Inflammatory macrophage (primary cell): ENCODE measurements at regions not wholly inside any gene's neighbourhood (a gene's known extent, or its start where the extent isn't known, plus 50 kb on each side); places are given as distances from the start of the nearest gene placed in this dataset.

Experiments used
- DNase-seq, 2 donors: peaks; one replicate each; pipeline ENCODE4 v3.0.0-alpha.2; 2020 to 2022

- no peak for DNase-seq
Measured at GRCh38 chr5:142474431-142475094, 149.7 kb upstream of the SPRY4 start.

GRCh38 chr5:142473038-142473437, 148.2 kb upstream of the SPRY4 start:
- DNase-seq = no peak

- no peak for DNase-seq
Measured at GRCh38 chr5:142472306-142472951, 147.6 kb upstream of the SPRY4 start.

GRCh38 chr5:142466195-142466971, 141.6 kb upstream of the SPRY4 start:
- peak in 1 of 2 donors; percentile 34 for DNase-seq

GRCh38 chr5:142465476-142465875, 140.7 kb upstream of the SPRY4 start:
- no peak for DNase-seq

- DNase-seq = no peak
Measured at GRCh38 chr5:142463904-142464303, 139.1 kb upstream of the SPRY4 start.

GRCh38 chr5:142461028-142461590, 136.3 kb upstream of the SPRY4 start:
- DNase-seq = no peak

- no peak for DNase-seq
Measured at GRCh38 chr5:142459209-142459608, 134.4 kb upstream of the SPRY4 start.

GRCh38 chr5:142455856-142456255, 131.0 kb upstream of the SPRY4 start:
- DNase-seq = peak; percentile 50 to 61

GRCh38 chr5:142453932-142454331, 129.1 kb upstream of the SPRY4 start:
- DNase-seq = no peak

- DNase-seq = no peak
Measured at GRCh38 chr5:142450419-142450818, 125.6 kb upstream of the SPRY4 start.

- DNase-seq = no peak
Measured at GRCh38 chr5:142447887-142448286, 123.1 kb upstream of the SPRY4 start.

GRCh38 chr5:142446960-142447279, 122.1 kb upstream of the SPRY4 start:
- DNase-seq = no peak

- peak; percentile 18 to 34 for DNase-seq
Measured at GRCh38 chr5:142446131-142446959, 121.5 kb upstream of the SPRY4 start.

GRCh38 chr5:142445266-142445665, 120.4 kb upstream of the SPRY4 start:
- no peak for DNase-seq

- no peak for DNase-seq
Measured at GRCh38 chr5:142441616-142442015, 116.8 kb upstream of the SPRY4 start.

GRCh38 chr5:142439207-142439860, 114.5 kb upstream of the SPRY4 start:
- no peak for DNase-seq

- DNase-seq = no peak
Measured at GRCh38 chr5:142438573-142438972, 113.8 kb upstream of the SPRY4 start.

- no peak for DNase-seq
Measured at GRCh38 chr5:142437563-142437962, 112.7 kb upstream of the SPRY4 start.

GRCh38 chr5:142435410-142436115, 110.7 kb upstream of the SPRY4 start:
- DNase-seq = no peak

- no peak for DNase-seq
Measured at GRCh38 chr5:142434322-142434612, 109.4 kb upstream of the SPRY4 start.
